T follicular helper cell (primary cell): ENCODE measurements at regions not wholly inside any gene's neighbourhood (a gene's known extent, or its start where the extent isn't known, plus 50 kb on each side); places are given as distances from the start of the nearest gene placed in this dataset.

ENCODE experiments used
- DNase-seq: peaks from one replicate; pipeline ENCODE4 v3.0.0-alpha.2; 2020; ENCODE audit warnings: low read depth

DNA sequence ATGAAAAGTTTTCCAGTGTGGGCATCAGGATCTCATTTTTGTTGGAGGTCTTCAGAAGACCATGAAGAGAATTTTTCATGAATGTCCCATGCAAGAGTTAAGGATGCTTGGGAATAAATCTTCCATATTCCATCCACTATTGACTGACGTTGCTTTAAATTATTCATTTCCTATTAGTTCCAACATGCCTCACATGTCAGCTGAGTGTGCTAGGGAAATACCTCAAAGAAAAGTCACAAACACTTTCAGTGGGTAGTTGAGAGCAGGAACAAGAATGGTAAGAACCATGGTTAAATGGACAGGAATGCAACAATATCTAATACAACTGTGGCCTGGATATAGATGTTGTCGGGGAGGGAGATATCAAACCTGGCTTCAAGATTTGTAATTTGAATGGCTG is 610.1 kb downstream of the TECRL start:
- no peak for DNase-seq

DNA sequence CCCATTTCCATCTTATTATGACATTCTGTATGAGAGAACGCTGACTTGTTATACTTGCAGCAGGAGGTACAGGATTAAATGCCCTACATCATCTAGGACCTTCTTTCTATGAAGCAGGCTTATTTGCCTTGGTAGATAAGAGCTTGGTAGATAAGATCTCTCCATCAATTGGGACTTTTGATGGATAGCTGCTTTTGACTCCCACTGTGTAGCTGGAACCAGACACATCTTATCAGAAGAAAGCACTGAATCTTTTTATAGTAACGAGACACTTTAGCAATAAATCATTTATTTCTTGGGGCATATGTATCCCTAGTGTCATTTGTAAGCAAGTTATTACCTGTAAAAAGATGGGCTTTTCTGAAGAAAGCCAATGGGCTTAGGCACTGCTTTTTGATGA is 613.9 kb downstream of the TECRL start:
- DNase-seq: no peak

DNA sequence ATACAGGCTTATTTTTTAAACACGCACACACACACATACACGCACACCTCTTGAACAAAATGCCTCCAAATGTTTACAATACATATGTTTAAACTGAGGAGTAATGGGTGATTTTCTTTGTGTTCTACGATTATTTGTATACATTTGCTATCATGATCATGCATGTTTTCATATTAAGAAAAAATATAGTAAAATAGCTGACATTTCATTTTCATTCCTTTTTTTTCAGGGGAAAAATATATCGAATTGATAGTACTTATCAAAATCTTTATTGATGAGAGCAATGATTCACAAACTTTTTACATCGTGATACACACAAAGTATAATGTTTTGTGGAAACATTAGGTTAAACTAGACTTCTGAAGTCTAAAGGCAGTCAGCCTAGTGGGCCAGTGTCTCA is 618.9 kb downstream of the TECRL start:
- no peak for DNase-seq

DNA sequence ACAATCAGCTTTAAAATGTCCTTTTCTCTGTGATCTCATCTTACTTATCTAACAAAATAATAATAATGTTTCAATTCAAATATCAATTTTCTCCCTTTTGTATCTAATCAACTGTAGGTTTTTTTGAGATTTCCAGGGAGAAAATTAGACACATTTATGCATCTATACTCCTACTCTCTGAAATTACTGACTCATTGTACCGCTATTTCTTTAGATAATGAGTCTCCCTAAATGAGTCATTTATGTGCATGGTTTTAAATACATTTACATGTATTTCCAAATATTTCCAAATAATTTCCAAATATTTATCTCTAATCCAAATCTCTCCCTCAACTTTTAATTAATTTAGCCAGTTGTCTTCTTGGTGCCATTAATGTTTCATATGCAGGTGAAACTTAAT is 621.0 kb downstream of the TECRL start:
- DNase-seq: no peak

DNA sequence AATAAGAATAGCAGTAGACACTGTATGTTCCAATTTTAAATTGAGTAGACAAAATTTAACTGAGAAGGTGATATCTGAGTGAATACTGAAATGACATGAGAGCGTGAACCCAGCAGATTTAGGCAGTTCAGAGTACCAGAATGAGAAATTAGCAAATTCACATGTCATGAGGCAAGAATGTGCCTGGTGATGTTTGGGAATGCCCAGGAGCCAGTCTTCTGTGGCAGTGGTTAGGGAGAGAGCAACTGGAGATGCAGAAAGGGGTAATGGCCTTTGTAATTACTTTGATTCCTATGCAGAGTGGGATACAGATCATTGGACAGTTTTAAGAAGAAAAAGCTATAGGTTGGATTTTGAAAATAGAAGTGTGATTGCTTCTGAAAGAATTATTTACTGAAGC is 621.9 kb downstream of the TECRL start:
- DNase-seq: no peak

DNA sequence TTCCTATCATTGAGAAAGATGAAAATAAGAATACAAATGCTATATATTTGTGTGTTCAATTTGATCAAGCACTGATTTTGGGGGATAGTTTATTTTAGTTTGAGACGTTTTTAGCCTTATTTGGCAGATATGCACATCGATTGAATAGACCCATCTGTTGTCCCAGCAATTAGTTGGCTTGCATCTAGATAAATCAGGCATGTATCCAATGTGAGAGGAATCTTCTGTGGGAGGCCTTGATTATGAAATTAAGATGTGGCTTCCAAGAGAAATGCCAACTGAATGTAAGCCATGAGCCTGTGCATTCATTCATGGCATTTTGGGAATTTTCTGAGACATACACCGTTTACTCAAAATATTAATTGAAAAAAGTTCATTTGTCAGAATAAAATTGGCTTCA is 623.1 kb downstream of the TECRL start:
- no peak for DNase-seq

DNA sequence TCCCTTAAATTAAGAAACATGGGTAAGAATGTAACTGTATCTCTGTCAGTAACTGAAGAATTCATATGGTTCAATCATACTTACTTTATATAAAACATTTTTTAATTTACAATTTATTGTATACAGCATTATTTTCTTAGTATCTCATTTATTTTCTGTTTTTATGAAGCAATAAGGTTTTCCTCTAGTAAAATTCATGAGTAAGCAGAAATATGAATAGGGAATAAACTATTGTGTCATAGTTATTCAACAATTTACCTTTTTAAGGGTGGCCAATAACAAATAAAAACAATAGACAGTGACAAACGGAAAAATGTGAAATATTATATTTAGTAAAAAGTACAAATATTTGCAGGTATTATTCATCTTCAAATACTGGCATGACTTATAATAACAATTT is 624.4 kb downstream of the TECRL start:
- no peak for DNase-seq

DNA sequence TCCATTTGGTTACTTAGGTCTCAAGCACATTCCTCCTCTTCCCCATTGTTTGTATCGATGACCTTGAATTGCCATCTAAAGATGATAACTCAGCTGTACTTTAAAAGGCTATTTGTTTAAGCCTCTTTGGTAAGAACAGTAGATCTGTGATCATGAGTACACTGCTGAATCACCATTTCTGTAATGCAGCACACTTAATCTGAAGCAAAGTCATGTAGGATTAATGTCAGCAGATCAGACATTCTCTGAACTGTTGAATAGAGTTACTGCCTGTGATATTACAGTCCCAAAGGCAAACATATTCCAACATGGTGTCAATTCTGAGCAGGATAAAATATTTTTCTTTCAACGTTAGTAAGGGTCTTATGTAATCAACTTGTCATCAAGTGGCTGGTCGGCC is 631.6 kb downstream of the TECRL start:
- no peak for DNase-seq

DNA sequence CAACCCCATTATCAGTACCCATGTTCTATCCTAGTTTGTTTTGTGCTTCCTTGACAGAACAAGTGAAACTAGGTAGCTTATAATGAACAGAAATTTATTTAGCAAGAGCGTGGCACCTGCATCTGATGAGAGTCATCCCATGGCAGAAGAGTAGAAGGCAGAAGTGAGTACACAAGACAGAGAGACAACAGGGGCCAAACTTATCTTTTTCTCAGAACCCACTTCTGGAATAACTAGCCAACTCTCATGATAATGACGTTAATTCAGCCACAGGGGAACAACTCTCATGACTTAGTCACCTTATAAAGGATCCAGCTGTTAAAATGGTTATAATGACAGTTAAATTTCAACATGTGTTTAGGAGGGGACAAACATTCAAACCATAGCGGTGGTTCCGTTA is 644.9 kb downstream of the TECRL start:
- DNase-seq: no peak

DNA sequence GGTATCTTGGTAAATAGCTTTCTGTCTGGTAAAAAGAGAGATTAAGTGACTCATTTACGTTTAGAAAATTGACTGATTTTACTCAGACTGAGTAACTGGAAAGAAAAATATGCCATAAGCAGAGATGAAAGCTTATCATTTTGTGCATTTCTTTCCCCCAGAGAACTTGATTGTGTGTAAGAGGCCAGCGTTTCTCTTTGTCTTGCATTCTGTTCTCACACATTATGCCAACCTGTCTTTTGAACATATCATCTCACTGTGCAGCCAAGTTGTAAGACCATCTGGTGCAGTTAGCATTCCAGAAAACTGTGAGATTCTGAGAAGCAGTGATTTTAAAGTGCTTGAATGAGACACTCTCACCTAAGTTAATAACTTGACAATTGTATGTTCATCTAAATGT is 651.3 kb downstream of the TECRL start:
- DNase-seq: no peak

DNA sequence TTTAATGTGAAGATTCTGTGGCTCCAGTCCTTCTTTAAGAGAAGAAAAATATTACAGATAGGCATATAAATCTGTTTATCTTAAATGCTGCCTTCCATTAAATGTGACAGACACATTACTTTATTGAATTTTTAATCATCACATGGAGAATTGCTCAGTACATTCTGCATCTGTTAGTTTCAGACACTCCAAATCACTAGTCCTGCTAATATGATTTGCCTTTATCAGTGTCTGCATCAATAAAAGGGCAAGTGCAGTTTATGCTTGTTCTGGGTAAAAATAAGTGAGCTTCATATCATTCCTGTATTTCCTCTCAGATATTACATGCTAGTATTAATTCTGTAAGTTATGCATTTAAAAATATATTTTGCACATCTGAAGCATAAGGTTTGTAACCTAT is 666.4 kb downstream of the TECRL start:
- DNase-seq: no peak

DNA sequence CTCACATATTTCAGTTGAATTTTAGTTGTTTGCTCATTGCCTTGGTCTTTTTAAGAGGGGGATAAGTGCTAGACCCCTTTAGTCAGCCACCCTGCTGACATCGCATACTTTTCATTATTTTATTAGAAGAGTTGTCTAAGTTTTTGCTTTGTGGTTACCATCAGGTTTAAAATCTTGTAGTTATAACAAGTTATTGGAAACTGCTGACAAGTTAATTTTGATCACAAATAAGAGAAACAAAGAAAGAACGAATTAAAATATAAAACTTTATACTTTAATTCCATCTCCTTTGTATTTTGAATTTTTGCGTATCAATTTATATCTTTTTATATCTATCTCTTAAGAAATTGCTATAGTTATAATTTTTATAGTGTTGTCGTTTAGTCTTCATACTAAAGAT is 679.7 kb downstream of the TECRL start:
- no peak for DNase-seq

DNA sequence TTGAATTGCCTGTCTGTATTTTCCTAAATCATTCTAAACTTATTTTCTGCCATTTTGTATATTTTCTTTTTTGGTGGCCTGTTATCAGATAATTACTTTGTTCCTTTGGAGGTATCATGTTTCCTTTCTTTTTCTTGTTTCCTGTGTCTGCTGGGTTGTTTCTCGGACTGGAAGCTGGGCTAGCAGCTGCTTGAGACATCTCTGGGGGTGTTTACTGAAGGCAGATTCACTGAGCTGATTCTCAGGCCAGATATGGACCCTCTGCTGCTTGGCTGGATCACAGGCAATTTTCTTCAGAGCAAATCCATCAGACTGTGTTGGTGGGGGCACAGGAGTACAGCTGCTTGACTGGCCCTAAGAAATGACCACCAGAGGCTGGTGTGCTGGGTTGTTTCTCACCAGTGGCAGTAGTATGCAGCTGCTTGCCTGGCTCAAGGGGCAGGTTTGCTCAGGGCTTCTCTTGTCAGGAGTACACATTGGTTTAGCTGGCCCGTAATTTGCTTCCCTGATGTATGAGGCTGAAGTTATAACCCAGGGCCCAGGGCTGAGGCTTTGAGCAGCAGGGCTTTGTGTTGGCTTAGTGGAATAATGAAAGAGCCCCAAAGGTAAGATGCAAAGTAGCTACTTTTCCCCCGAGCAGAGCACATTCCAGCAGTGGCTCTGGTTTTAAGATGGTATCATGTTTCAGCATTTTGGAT is 680.6 kb downstream of the TECRL start:
- no peak for DNase-seq

DNA sequence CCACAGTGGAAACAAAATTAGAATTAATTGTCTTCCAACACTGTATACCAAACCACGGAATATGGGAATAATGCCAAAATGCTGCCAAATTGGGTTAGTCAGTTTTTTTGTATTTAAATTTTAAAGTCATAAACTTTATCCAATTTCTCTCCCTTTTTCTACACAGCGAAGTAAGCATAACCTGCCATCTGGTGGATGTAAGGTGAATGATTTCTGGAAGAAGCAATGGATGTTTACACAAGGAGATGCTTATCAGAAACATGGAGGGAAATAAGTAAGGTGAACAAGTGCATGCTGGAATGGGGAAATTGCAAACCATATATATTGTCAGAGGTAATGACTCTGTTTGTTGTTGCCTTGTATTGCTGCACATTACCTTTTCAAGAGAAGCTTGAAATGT is 691.9 kb downstream of the TECRL start:
- DNase-seq: no peak

DNA sequence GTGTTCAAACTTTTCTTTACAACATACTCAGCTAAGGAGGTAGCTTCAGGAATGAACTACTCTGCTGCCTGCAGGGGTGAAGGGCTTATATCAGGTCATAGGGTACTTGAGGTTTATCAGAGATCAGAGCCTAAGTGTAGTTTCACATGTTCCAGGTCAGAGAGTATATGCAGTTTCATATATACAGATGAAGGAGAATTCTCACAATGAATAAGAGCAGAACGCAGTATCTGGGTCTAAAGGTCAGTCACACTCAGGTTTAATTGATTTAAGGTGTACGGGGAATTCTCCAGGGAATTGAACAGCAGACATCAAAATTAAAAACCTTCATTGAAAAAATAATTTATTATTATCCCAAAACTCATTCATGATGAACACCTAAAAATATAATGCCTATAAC is 700.6 kb downstream of the TECRL start:
- no peak for DNase-seq

DNA sequence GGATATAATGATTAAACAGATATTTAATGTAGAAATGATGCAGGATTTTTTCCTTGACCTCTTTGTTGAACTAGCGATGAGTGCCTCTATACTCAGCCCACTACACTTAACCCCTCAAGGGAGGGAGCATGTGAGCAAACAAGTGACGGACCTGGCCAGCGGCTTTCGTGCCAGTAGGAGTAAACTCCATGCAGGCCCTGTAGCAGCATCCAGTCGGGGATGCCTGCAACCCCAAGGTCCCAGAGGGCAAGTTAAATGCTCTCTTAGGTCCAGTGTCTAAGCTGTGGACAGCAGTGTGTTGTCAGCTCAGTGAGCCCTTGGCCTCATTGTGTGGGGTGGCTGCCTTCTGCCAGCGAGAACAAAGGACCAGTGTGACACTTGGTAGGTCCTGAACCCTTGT is 708.7 kb downstream of the TECRL start:
- no peak for DNase-seq

DNA sequence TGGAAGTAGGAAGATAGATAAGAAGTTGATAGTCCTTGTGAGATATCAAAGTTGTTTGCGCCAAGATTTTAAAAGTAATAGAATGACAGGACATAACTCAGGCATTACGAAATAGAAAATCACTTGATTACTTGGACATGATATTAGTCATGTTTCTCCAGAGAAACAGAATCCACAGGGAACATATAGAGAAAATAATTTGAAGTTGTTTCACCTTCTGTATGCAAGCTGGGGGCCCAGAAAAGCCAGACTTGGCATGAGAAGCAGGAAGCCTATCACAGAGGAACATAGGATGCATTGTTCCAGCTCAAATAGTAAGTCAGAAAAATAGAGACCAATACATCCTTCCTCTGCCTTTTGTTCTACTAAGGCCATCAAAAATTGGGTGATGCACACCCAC is 715.9 kb downstream of the TECRL start:
- DNase-seq: no peak

DNA sequence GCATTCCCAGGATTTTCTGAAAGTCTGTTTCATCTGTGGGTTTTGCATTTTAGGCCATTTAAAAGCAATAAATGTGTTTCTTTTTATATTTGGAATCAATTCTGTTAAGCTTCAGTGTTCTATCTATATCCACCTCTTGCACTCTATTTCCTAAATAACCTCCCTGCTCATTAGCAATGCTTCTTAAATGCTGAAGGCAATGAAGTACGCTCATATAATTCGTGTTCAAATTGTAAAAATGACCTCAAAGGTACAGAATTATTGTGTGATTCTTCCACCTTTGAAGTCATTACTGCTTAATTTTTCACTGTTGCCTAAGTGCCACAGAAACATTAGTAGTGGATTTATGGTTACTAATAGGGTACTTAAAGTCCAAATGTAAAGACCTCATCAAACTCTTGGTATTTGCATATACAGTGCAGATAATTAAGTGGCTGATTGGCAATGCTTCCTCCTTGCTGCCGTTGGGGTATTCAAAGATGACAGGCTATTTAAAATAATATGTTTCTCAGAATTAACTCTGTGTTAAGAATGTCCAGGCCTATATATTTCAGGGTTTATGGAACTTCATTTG is 730.8 kb downstream of the TECRL start:
- no peak for DNase-seq

DNA sequence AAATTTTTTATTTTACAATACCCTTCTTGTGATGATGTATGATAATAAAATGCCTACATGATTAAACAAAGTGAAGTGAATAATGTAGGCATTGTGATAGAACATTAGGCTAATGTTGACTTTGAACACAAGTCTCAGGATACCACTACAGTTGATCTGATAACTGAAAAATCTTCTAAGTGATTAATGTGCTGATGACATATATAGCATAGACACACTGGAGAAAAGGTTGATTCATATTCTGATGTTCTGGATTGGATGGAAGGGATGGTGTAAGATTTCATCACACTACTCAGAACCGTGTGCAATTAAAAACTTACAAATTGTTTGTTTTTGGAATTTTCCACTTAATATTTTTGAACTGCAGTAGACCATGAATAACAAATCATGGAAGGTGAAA is 738.5 kb downstream of the TECRL start:
- no peak for DNase-seq

DNA sequence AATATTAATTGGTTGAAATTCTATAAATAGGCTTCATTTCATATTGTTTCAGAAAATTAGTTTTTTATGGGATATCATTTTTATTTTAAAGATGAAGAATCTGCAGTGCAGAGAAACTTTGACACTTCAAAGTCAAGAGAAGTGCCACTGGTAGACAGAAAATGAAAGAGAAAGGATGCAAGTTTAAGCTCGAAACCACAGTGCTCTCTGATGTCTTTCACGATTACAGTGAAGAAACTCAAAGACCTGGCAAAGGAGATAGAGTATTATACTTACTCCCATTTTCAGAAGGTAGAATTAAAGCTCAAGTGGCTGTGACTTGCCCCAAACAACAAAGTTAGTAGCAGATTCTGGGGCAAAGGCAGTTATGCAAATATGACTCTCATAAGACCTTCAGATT is 745.4 kb downstream of the TECRL start:
- DNase-seq: no peak

DNA sequence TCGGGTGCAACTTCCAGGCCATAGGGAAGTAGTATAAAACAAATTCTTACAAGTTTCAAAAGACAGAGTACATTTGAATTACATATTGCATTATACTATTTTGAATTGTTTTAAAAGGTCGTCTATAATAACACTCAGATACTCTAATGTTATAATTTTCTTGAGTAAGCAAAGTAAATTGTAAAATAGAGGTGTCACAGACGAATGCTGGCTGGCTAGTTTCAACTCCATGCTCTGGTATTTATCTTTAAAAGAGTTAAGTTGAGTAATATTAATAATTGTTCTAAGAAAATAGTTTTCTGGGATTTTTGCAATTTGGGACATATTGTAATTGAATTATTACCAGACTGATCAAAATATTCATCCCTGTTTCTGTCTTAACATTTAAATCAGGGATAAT is 764.9 kb downstream of the TECRL start:
- no peak for DNase-seq

DNA sequence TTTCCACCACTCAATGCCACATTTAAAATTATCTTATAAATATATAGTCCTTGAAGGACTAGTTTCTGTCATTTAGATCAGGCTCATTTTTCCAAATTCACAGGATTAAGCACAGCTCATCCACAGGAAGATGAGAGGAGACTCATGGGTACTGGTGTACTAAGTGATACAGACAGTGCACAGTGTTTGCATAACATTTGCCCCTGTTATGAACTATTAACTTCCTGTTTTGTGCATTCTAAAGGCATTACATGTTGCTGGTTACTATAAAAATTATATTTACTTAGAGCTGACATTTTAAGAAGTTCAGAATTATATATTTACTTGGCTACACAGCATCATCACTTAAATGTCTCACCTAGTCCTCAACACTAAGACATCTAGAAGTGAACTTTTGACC is 772.0 kb downstream of the TECRL start:
- DNase-seq: no peak

DNA sequence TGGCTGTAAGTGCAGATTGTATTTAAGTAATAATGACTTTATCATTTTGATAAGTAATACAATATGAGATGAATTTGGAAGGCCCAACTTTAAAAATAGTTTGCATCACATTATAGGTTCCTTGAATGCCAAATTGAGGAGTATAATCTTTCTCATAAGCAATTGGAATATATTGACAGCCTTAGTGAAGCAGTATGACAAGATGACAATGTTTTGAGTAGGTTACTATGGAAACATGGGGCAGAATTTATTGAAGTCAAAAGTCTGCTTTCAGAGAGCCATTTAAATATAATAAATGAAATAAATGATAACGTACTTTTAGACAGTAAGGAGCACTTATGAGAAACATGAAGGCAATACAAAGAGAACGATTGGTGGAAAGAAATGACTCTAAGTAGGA is 776.4 kb downstream of the TECRL start:
- DNase-seq: no peak

DNA sequence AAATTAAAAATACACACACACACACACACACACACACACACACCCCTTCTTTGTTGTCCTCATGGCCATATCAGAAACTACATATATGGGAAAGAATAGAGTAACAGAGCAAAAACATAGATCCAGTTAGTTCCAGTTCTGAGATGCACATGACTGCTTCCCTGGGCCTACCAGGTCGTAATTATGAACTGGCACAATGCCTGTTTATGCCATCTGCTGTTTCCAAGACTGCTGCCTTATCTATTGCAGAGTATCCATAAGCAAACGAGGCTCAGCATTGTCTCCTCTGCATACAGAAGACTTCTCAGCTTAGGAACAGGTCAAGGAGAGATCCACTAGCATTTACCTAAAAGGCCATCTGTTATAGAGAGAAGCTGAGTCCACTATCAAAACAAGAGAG is 789.0 kb downstream of the TECRL start:
- DNase-seq: no peak
